ENCODE measurements at regions not wholly inside any gene's neighbourhood (a gene's known extent, or its start where the extent isn't known, plus 50 kb on each side); places are given as distances from the start of the nearest gene placed in this dataset.
"Not testable (repeated sequence)": the region's sequence is repeated elsewhere in the genome, so short reads cannot be mapped to it uniquely, and the experiment has no call there.

- DNase-seq: no peak
These were observed 80.2 kb downstream of the TMEM47 start for GRCh38 chrX:34576864-34577263.

- DNase-seq: no peak
These were observed 91.1 kb downstream of the TMEM47 start for GRCh38 chrX:34565981-34566380.

GRCh38 chrX:34563804-34564203 is 93.3 kb downstream of the TMEM47 start:
- DNase-seq: no peak

- no peak for DNase-seq
These were observed 94.0 kb downstream of the TMEM47 start for GRCh38 chrX:34563061-34563460.

GRCh38 chrX:34562006-34562405 is 95.1 kb downstream of the TMEM47 start:
- no peak for DNase-seq

GRCh38 chrX:34560180-34560579 is 96.9 kb downstream of the TMEM47 start:
- DNase-seq: no peak

- DNase-seq: no peak
These were observed 97.8 kb downstream of the TMEM47 start for GRCh38 chrX:34559325-34559724.

GRCh38 chrX:34557733-34558132 is 99.4 kb downstream of the TMEM47 start:
- no peak for DNase-seq

- DNase-seq: no peak
These were observed 101.6 kb downstream of the TMEM47 start for GRCh38 chrX:34555481-34555880.

GRCh38 chrX:34546366-34546765 is 110.7 kb downstream of the TMEM47 start:
- DNase-seq: no peak

GRCh38 chrX:34528081-34528480 is 129.0 kb downstream of the TMEM47 start:
- DNase-seq: no peak

GRCh38 chrX:34521563-34521962 is 135.5 kb downstream of the TMEM47 start:
- no peak for DNase-seq

- no peak for DNase-seq
These were observed 147.7 kb downstream of the TMEM47 start for GRCh38 chrX:34509394-34509793.

GRCh38 chrX:34503119-34503518 is 154.0 kb downstream of the TMEM47 start:
- DNase-seq: no peak

GRCh38 chrX:34493086-34493485 is 164.0 kb downstream of the TMEM47 start:
- no peak for DNase-seq

GRCh38 chrX:34491126-34491525 is 166.0 kb downstream of the TMEM47 start:
- no peak for DNase-seq

- no peak for DNase-seq
These were observed 169.7 kb downstream of the TMEM47 start for GRCh38 chrX:34487364-34487763.

GRCh38 chrX:34483980-34484379 is 173.1 kb downstream of the TMEM47 start:
- DNase-seq: no peak

- no peak for DNase-seq
These were observed 186.6 kb downstream of the TMEM47 start for GRCh38 chrX:34470507-34470906.

GRCh38 chrX:34467437-34467836 is 189.6 kb downstream of the TMEM47 start:
- DNase-seq: no peak

- DNase-seq: not testable (repeated sequence)
These were observed 193.9 kb downstream of the TMEM47 start for GRCh38 chrX:34463220-34463619.

- DNase-seq: not testable (repeated sequence)
These were observed 199.2 kb downstream of the TMEM47 start for GRCh38 chrX:34457850-34458249.

GRCh38 chrX:34437586-34437985 is 219.5 kb downstream of the TMEM47 start:
- no peak for DNase-seq

- no peak for DNase-seq
These were observed 230.8 kb downstream of the TMEM47 start for GRCh38 chrX:34426334-34426733.

- no peak for DNase-seq
These were observed 250.5 kb downstream of the TMEM47 start for GRCh38 chrX:34406580-34406979.

All from skin of body (tissue), 1 donor.